ENCODE measurements at regions not wholly inside any gene's neighbourhood (a gene's known extent, or its start where the extent isn't known, plus 50 kb on each side); places are given as distances from the start of the nearest gene placed in this dataset.
A peak's percentile ranks its signal among the peaks of the same experiment; 100 is the strongest.

GRCh38 chrX:45872480-45872879, 671.8 kb upstream of the DIPK2B start:
- no peak for DNase-seq

GRCh38 chrX:45868425-45868824, 667.7 kb upstream of the DIPK2B start:
- DNase-seq, result no peak

GRCh38 chrX:45862801-45863200, 662.1 kb upstream of the DIPK2B start:
- DNase-seq, result no peak

GRCh38 chrX:45860450-45860849, 659.8 kb upstream of the DIPK2B start:
- no peak for DNase-seq

GRCh38 chrX:45859407-45859806, 658.7 kb upstream of the DIPK2B start:
- DNase-seq, result no peak

- DNase-seq, result no peak
Observed at GRCh38 chrX:45852884-45853283, 652.2 kb upstream of the DIPK2B start.

- peak; percentile 5 for DNase-seq
Observed at GRCh38 chrX:45851434-45851991, 650.8 kb upstream of the DIPK2B start.

GRCh38 chrX:45850775-45851433, 650.2 kb upstream of the DIPK2B start:
- DNase-seq, result peak; percentile 11

GRCh38 chrX:45850197-45850774, 649.6 kb upstream of the DIPK2B start:
- peak; percentile 4 for DNase-seq

GRCh38 chrX:45849261-45849862, 648.7 kb upstream of the DIPK2B start:
- DNase-seq, result peak; percentile 7

GRCh38 chrX:45847961-45848360, 647.3 kb upstream of the DIPK2B start:
- DNase-seq, result no peak

- no peak for DNase-seq
Observed at GRCh38 chrX:45846328-45846727, 645.7 kb upstream of the DIPK2B start.

- no peak for DNase-seq
Observed at GRCh38 chrX:45845142-45845541, 644.5 kb upstream of the DIPK2B start.

GRCh38 chrX:45843518-45843917, 642.8 kb upstream of the DIPK2B start:
- DNase-seq, result peak; percentile 1

- DNase-seq, result no peak
Observed at GRCh38 chrX:45842926-45843315, 642.2 kb upstream of the DIPK2B start.

GRCh38 chrX:45842207-45842925, 641.7 kb upstream of the DIPK2B start:
- no peak for DNase-seq

- DNase-seq, result no peak
Observed at GRCh38 chrX:45840411-45840950, 639.8 kb upstream of the DIPK2B start.

- DNase-seq, result no peak
Observed at GRCh38 chrX:45830343-45830742, 629.7 kb upstream of the DIPK2B start.

GRCh38 chrX:45824471-45824870, 623.8 kb upstream of the DIPK2B start:
- DNase-seq, result no peak

- DNase-seq, result no peak
Observed at GRCh38 chrX:45823536-45823935, 622.9 kb upstream of the DIPK2B start.

GRCh38 chrX:45822124-45822523, 621.4 kb upstream of the DIPK2B start:
- no peak for DNase-seq

GRCh38 chrX:45818913-45819312, 618.2 kb upstream of the DIPK2B start:
- no peak for DNase-seq

- DNase-seq, result no peak
Observed at GRCh38 chrX:45815441-45815840, 614.8 kb upstream of the DIPK2B start.

All from left kidney (tissue), 1 donor.